HT-29 (cell line): ENCODE measurements at regions not wholly inside any gene's neighbourhood (a gene's known extent, or its start where the extent isn't known, plus 50 kb on each side); places are given as distances from the start of the nearest gene placed in this dataset.

ENCODE experiments used
- DNase-seq: peaks from one replicate; pipeline ENCODE4 v3.0.0-alpha.2; 2015; ENCODE audit warnings: low spot score

DNA sequence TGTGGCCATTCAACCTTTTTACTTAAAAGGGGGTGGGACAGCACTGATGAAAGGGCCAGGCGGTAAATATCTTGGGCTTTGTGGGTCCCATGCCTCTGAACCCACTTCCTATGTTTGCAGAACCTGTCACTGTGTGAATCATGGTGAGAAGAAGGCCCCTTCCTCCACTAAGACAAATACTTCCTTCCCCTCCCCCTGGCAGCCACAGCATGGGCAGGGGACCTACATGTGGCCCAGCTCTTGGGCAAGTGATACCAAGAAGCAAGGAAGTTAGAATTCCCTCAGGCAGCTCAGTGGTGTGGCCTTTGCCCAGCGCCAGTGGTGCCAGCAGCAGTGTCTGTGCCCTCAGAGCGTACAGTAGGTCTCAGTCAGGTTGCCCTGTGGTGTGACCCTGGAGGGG lies 168.6 kb downstream of the TRIM33 start:
- DNase-seq, result no peak

DNA sequence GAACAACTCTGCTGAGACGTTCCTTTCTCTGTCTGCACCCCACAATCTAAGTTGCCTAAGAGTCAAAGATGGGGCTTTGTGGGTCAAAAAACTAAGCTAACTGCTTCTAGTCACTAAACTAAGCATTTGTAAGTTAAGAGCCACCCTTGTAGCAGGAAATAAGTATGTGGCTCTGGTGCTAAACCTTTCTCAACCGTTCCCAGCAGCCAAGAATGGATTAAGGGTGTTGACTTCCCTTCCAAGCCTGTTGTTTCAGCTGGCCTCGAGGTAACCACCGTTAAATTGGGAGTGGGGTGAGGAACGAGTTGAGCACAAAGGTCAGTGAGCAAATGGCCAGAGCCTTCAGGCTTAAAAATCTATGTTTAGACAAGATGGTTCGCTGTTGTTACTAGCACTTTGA lies 169.1 kb downstream of the TRIM33 start:
- DNase-seq, result no peak

DNA sequence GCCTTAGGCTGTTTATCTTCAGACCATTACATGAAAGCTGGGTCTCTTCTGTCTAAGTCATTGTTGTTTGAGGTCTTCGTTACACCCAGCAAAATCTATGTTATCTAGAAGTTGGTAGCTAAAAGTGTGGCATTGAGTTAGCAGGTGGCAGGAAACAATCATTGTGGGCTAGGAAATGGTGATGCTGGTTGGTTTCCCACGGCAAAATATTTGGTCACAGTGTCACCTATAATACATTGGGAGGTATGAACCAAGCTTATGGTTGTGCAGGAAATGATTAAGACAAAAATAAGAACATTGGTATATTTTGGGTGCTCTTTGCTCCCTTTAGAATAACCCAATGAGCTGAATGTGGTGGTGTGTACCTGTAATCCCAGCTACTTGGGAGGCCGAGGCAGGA lies 169.7 kb downstream of the TRIM33 start:
- no peak for DNase-seq

DNA sequence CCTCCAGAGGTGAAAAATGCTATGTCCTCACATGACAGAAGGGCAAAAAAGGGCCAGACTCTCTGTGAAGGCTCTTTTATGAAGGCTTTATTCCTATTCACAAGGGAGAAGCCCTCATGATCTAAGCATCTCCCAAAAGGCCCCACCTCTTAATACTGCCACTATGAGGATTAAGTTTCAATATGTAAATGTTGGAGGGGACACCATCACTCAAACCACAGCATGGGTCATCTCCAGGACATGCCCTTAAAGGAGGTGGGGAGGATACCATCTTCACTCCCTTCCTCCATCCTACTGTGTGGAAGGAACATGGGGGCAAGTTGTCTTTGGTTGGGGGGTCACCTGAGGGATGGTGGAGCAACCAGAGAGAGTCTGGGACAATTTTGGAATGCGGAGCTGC lies 170.1 kb downstream of the TRIM33 start:
- DNase-seq, result no peak

DNA sequence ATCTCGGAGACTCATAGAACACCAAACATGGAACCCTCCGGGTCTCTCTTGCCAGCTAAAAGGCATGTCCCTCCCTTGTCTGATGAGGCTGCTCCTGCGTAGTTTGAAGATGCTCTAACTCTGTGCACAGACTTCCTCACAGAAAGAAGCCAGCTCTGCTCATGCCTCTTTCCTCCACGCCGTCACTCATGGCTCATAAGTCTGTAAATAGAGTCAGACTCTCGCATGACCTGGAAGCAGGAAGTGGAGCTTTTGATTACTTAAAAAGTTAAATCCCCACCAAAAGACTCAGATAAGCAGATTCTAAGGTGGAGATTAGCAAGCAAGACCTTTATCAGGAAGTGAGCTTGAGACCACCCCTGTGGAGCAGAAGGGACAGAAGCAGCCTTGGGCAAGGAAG lies 171.6 kb downstream of the TRIM33 start:
- no peak for DNase-seq

DNA sequence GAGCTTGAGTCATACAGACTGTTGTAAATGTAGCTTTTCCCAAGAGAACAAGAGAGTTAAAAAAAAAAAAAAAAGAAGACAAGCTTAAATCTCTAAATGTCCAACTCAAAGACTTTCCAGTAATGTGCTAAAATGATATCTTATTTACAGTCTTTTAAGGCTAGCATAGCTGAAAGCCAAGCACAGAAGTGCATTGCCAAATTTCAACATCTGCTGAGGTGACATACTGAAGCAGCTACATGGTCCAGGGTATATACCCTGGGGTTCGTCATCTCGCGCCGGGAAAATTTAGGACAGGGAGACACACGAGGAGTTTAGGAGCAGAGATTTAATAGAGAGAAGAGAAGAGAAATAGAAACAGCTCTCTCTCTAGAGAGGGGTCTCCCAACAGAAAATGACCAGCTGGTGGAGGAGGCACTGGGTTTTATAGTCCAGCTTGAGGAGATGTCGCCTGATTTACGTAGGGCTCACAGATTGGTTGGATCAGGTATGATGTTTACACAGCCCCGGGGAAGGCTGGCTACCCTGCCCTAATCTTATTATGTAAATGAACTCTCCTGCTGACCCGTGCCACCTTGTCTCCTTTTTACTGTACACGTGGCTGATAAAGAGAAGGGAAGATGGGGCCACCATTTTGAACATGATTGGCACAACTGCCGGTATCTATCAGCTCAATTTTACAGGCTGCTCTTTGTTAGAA lies 172.7 kb downstream of the TRIM33 start:
- no peak for DNase-seq

DNA sequence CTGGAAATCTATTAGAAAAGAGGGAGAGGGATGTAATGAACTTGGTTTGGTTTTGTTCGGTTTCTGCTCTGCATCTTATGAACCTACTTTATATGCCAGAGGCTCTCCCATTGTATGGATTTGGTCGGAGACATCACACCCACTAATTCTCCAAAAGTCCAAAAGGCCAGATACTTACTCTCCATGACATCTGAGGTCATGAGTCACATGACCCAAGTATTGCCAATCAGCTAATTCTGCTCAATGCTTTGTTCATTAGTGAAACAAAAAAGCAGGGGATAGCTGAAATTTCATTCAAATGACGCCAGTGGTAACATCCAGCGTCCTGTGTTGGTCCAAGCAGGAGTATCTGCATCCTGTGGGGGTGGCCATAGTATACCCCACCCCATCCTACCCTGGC lies 173.6 kb downstream of the TRIM33 start:
- no peak for DNase-seq

DNA sequence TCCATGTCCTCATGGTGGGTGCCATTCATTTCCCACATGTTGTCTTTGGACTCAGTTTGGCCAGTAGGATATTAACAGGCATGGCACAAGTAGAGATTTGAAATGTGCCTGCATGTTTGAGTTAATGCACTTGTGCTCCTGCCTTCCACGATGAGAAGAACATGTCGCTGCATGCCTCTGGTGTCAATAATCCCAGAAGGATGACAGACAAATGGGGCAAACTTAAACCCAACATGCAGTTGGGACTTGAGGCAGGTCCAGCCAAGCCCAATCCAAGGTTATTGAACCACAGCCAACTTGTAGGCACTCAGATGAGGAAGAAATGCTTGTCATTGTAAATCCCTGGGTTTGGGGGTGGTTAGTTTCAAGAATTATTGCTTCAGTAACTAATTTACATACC lies 174.6 kb downstream of the TRIM33 start:
- no peak for DNase-seq

DNA sequence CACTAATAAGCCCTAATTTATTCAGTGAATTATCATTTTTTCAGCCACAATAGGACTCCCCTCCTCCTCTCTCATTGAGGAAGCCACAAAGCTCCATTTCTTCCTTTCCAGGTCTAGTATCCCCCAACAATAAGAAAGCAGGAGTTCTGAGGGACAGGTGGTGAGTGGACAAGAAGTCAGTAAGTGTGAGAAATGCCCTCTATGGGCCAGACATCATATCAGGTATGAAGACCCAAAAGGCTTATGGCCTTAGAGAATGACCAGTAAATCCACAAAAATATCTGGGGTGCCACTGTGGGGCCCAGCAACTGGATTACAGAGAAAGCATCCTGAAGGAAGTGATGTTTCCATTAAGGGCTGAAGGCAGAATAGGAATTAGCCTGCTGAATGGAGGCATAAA lies 175.7 kb downstream of the TRIM33 start:
- DNase-seq, result no peak

DNA sequence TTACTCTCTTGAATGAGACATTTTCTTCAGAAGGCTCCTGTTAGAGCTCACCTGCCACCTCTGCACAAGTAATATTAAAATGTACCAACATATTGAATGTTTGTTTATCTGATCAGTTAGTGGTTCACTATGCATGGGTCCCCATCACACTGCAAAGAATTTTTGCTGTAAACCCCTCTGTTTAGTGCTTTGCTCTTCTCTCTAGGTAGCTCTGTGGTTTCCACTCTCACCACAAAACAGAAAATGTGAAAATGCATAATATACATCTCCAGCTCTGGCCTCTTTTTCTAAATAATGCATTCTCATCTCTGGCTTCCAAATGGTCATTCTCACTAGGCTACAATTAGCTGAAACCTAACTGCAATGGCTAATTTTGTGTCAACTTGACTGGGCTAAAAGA lies 176.7 kb downstream of the TRIM33 start:
- DNase-seq, result no peak

DNA sequence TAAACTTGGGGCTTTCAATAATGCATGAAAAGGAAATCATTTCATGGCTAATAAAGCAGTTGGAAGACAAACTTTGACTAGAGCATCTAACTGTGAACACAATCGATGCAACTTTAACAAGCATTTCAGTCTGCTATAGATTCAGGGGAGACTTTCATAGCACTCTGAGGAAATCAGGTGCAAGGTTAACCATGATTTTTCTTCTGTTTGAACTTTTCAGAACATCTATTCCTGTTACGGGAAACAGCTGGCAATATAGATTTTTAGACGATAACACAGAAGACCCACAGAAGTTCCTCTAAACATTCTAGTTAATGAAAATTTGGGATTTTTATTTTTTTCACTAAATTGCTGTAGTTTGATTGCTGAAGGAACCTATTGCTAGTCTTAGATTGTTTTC lies 177.3 kb downstream of the TRIM33 start:
- no peak for DNase-seq

DNA sequence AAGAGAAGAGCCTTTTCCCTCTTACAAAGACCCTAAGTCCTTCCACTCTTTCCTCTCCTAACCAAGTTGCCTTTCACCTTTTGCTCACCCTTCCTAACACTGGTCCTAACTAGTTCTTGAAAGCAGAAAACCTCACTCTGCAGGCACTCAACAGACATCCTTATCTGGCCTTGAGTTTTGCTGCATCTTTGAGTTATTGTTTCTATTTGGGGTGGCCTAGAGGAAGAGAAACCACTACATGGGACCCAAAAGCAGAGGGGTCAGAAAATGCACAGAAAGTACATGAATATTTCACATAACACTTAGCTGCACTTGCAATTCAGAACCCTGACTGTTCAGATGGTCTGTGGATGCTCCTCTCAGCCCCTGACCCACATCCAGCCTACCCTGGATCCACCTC lies 178.3 kb upstream of the SYT6 start:
- DNase-seq, result no peak

DNA sequence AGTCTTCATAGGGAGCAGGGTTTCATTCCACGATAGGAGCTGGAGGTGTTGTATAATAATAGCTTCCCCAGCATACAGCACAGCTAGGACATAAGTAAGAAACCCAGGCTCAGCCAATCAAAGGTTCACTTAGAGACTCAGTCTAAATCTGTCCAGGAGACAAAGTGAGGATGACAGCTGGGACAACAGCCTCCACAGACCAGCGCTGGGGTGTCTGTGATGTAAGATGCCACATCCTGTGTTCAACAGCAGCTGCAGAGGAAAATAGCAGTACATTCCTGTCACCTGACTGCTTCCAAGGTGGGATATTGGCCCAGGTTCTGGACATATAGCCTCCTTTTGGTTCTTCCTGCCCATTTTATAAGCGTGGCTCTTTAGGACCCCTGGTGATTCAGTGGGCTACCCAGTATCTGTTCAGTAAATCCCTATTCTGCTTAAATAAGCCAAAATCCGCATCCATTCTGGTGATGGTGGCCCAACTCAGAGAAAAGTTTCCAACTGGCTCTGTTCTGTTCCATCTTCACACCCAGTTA lies 176.8 kb upstream of the SYT6 start:
- DNase-seq, result no peak

DNA sequence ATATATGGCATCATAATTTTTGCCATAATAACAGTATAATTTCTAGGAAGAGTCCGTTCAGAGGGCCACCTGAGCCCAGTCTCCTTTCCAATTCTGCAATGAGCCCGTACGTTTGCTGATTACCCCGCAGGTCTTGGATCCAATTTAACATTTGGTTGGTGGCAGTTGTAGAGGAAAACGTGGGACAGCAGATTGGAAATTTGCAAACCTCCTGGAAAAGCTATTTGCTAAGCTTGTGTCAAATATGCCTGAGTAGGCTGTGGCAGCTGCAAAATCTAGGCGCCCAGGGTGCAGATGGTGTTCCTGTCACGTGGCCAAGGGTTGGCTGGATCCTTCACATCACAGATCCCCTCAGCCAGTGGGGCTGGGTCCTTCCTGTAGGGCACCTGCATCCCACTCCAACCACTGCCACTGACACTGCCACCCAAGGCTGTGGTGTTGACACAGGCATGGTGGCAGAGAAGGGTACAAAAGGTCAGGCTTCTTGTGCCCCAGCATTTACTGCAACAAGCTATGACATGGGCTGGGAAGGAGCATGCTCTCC lies 174.8 kb upstream of the SYT6 start:
- DNase-seq, result no peak

DNA sequence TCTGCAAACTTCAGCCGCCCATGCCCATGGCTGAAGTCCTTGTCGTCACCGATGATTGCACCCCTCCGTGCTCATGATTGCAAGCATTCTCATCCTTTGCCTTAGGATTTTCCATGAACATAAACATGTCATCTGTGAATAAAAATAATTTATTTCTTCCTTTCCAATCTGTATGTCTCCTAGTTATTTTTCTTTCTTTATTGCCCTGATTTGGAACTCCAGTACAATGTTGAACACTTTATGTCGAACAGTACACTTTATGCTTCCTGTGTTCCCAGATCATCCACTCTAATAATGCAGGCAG lies 170.9 kb upstream of the SYT6 start:
- DNase-seq, result no peak

DNA sequence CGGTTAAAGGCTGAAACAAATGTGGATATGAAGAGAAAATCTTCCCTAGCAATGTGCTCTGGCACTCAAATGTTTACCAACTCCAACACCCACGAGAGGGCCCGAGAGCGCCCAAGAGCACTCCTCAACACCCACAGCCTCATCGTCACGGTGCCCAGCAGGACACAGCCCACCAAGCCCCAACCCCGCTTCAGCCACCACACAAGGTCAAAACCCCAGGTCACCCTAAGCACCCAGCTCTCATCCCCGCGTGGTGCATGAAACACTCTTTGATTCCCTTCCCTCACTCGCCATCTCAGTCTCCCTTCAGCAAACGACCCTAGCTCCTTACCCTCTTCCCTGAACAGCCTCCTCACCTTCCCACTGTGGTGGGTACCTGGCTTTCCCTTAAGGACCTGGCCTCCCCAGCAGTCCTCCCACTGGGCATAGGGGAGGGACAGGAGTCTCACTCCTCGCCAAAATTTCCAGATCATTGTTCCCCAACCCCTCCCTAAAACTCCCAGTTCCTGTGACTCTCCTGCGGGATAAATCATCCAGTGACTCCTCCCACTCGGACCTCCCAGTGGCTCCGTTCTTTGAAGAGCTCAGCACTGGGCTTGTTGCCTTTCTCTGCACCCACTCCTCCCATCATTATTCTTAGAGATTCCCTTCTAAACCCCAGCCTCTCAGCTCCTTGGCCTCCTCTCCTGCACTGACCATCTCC lies 170.4 kb upstream of the SYT6 start:
- no peak for DNase-seq

DNA sequence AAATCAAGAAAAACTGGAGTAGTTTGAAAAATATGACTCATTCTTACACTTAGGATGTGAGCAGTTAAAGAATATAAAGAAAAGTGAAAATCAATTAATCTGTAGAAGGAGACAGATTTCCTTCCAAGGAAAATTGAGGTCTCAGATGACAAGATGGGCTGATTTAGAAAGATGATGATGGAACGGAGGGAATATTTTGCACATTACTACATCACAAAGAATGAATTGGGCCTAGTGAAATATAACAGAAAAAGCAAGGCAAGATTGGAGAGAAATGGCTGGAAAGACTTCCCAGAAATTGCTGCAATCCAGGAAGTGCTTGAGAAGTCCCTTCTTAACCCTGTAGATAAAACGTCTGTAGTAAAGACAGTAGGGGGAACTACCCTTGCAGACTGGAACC lies 169.1 kb upstream of the SYT6 start:
- DNase-seq, result no peak

DNA sequence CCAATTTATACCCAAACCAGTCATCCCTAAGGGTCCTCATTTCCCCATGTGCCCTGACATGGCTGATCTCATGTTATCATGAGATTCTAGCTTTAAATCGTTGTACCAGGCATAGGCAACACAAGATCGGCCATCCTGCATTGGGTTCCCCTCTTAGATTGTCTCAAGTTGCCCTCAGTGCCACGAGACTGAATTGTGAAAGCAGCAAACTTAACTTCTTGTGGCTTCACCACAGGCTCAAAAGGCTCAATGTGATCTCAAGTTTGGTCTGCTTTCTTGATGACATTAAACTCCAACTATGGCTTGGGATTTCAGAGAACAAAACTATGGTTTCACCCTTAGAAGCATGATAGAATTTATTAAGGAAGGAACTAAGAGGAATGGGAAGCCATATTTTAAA lies 168.5 kb upstream of the SYT6 start:
- DNase-seq, result no peak

DNA sequence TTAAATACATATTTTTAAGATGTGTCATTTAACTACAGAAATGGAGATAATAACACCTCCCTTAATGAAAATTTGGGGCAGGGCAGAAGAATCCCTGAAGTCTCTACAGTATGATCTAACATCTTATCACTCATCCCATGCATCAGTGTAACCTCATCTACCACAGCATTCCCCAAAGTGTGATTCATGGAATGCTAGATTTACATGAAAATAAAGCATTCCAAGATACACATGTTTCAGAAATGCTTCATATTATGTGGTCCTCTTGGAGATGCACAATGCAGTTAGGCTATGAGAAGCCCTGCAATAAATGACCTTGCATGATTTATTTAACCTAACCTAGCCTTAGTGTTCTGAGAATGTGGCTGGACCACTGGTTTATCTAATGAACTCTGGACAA lies 166.9 kb upstream of the SYT6 start:
- DNase-seq, result no peak

DNA sequence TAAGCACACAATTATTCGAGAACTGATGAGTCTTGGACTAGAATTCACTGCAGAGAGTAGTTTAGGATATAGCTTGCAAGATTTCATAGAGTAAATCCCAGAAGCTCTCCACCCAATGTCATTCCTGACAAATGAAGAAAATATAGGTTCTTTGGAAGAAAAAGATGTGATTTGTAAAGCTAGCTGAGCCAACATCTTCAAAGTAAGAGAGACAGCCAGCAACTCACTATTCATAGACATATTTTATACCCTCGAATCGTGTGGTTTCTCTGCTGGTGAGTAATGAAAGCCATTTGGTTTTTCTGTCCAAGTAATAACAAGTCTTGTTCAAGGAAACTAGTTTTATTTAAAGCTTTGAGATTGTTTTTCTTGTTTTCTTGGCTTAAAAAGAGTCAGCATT lies 165.7 kb upstream of the SYT6 start:
- no peak for DNase-seq

DNA sequence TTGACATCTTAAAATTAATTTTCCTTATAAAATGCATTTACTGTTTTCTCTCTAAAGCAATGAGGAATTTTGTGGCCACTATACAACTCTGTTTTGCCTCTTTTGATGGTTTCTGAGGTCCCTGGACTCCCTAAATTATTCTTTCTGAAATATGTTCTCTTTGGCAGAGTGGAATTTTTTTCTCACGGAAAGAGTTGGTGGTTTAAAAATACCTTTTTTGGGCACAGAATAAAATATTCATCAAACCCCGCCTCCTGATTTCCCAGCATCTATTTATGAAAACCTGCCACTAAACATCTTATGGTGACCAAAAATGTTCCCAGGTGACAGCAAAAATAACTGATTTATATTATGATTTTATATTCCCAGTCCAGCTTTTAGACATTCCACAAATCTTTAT lies 165.3 kb upstream of the SYT6 start:
- no peak for DNase-seq

DNA sequence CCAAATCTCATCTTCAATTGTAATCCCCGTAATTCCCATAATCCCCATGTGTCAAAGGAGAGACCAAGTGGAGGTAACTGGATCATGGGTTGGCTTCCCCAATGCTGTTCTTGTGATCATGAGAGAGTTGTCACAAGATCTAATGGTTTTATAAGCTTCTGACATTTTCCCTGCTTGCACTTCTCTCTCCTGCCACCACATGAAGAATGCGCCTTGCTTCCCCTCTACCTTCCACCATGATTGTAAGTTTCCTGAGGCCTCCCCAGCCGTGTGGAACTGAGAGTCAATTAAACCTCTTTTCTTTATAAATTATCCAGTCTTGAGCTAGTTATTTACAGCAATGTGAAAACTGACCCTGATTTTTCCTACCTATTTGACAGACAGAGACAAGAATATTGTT lies 162.5 kb upstream of the SYT6 start:
- no peak for DNase-seq

DNA sequence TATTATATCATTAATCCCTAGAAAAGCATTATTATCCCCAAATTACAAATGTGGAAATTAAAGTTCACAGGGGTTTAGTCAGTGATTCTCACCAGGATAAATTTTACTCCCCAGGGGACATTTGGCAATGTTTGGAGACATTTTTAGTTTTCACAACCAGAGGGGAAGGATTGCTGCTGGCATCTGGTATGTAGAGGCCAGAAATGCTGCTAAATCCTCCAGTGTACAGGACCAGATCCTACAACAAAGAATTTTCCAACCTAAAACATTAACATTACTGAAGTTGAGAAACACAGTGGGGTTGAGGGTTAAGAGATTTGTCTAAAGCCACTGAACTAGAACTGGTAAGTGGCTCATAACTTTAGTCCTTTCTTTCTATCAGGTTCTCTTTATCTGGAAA lies 162.0 kb upstream of the SYT6 start:
- DNase-seq, result no peak
